Spleen (tissue), 7 donors: ENCODE measurements at regions not wholly inside any gene's neighbourhood (a gene's known extent, or its start where the extent isn't known, plus 50 kb on each side); places are given as distances from the start of the nearest gene placed in this dataset.

Source experiments
- CTCF ChIP-seq, 11 experiments: fragments of 200-600 bp in 7 of 11; fragments of 450-650 bp in 4 of 11; sonication (generic) in 4 of 11; IDR thresholded peaks in 8 of 11; conservative IDR thresholded peaks in 3 of 11; 1 replicate in 7 of 11; 2 replicates in 4 of 11; pipeline versions ENCODE4 v1.4.0 to v1.8.0; 2016 to 2021; ENCODE audit warnings: antibody characterized with exemption in 11 of 11, inconsistent platforms in 4 of 11, mild to moderate bottlenecking in 1 of 11
- POLR2A ChIP-seq, 3 donors: fragments of 450-650 bp; IDR thresholded peaks; one replicate each; pipeline ENCODE4 v1.5.1; 2017; ENCODE audit warnings: antibody characterized with exemption in 3 of 3, mild to moderate bottlenecking in 1 of 3
- donor health status: DM: no; HTN: no; CAD: no; lungs with moderate emphysema.
- donor health status: DM: no; HTN: no; CAD: no.
- donor health status: DM: no; HTN: no; CAD: no.

- peak in 1 of 11 experiments; percentile 11 for TF ChIP-seq CTCF (IDR thresholded peaks at IDR 0.05 in 8 of 11, conservative IDR thresholded peaks at IDR 0.05 in 3 of 11)
- TF ChIP-seq POLR2A (IDR thresholded peaks at IDR 0.05), result no peak
Measured at GRCh38 chr6:26258212-26258977, 106.6 kb upstream of the BTN3A2 start.
